ENCODE measurements at regions not wholly inside any gene's neighbourhood (a gene's known extent, or its start where the extent isn't known, plus 50 kb on each side); places are given as distances from the start of the nearest gene placed in this dataset.

- 68% methylated on average over 4 of the region's 4 CpGs for WGBS (ENCODE audit: low lambda C conversion rate)
- ChIA-PET POLR2A (no interaction called here), CTCF (interaction anchor here (0.8 kb wide), 1 partner anchor 13 kb away, joined by 3 read pairs; no protein-coding TSS in a partner anchor)
Observed at GRCh38 chr4:157023941-157024340, 52.0 kb upstream of the GLRB start.

More at GRCh38 chr4:157023941-157024340, 52.0 kb upstream of the GLRB start:
- no peak overlapping the region for H3K4me3 ChIP-seq (ENCODE audit: low read depth in 2 of 2, low read length in 1 of 2)
- H3K36me3 ChIP-seq (replicated peaks in 1 of 2; ENCODE audit: control insufficient read depth in 1 of 2, insufficient read depth in 2 of 2, low read length in 1 of 2), result no peaks in the 10 kb centered on the region
- H3K4me1 ChIP-seq (ENCODE audit: control insufficient read depth in 1 of 2, insufficient read depth in 2 of 2, low read depth in 1 of 2, low read length in 1 of 2), result no peaks in the 10 kb centered on the region
- H3K9me2 ChIP-seq, result no peaks in the 10 kb centered on the region
- no peak overlapping the region for H3K9ac ChIP-seq
- H3K79me2 ChIP-seq (ENCODE audit: insufficient read depth), result no peaks in the 10 kb centered on the region
- H3F3A ChIP-seq (replicated peaks; ENCODE audit: insufficient read depth), result no peaks in the 10 kb centered on the region
- no peak overlapping the region for H3K4me2 ChIP-seq
- no peak overlapping the region for H3K27ac ChIP-seq (ENCODE audit: low read depth in 2 of 2, low read length in 1 of 2)
- H3K27me3 ChIP-seq (ENCODE audit: insufficient read depth), result no peaks in the 10 kb centered on the region
- no peaks in the 10 kb centered on the region; the same call in 1 of the 2 replicates for H3K9me3 ChIP-seq
- H4K20me1 ChIP-seq (ENCODE audit: insufficient read depth), result no peaks in the 10 kb centered on the region
- TF ChIP-seq NFIC (IDR thresholded peaks at IDR 0.05; ENCODE audit: borderline replicate concordance) (no peak), RAD21 (IDR thresholded peaks at IDR 0.05; ENCODE audit: low read length) (no peak), RXRA (IDR thresholded peaks at IDR 0.05; ENCODE audit: borderline replicate concordance, low read depth) (no peak), CHD2 (IDR thresholded peaks at IDR 0.05; ENCODE audit: low read length, partially characterized antibody) (no peak), FOSL2 (IDR thresholded peaks at IDR 0.05; ENCODE audit: borderline replicate concordance, low read depth) (no peak), FOXJ3 (CRISPR knock-in tag; IDR thresholded peaks at IDR 0.05) (no peak), GABPA (IDR thresholded peaks at IDR 0.05; ENCODE audit: low read depth) (no peak), ELF1 (IDR thresholded peaks at IDR 0.05) (no peak), MEF2A (IDR thresholded peaks at IDR 0.05; ENCODE audit: borderline replicate concordance, low read depth) (no peak), POLR2AphosphoS5 (IDR thresholded peaks at IDR 0.05; ENCODE audit: low read depth, low read length) (no peak), TCF12 (IDR thresholded peaks at IDR 0.05) (no peak), USF1 (IDR thresholded peaks at IDR 0.05; ENCODE audit: borderline replicate concordance, low read depth) (no peak), YY1 (IDR thresholded peaks at IDR 0.05; ENCODE audit: low read depth) (no peak), IRF3 (IDR thresholded peaks at IDR 0.05; ENCODE audit: low read depth, low read length) (no peak), RFX5 (IDR thresholded peaks at IDR 0.05; ENCODE audit: low read length) (no peak), USF2 (IDR thresholded peaks at IDR 0.05; ENCODE audit: borderline replicate concordance, low read depth, low read length) (no peak)
- TF ChIP-seq, protein P1, sequence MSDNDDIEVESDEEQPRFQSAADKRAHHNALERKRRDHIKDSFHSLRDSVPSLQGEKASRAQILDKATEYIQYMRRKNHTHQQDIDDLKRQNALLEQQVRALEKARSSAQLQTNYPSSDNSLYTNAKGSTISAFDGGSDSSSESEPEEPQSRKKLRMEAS (IDR thresholded peaks at IDR 0.05; ENCODE audit: low read depth), result no peak
- TF ChIP-seq, protein P2, sequence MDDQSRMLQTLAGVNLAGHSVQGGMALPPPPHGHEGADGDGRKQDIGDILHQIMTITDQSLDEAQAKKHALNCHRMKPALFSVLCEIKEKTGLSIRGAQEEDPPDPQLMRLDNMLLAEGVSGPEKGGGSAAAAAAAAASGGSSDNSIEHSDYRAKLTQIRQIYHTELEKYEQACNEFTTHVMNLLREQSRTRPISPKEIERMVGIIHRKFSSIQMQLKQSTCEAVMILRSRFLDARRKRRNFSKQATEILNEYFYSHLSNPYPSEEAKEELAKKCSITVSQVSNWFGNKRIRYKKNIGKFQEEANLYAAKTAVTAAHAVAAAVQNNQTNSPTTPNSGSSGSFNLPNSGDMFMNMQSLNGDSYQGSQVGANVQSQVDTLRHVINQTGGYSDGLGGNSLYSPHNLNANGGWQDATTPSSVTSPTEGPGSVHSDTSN (IDR thresholded peaks at IDR 0.05), result no peak
- TF ChIP-seq, protein P3, sequence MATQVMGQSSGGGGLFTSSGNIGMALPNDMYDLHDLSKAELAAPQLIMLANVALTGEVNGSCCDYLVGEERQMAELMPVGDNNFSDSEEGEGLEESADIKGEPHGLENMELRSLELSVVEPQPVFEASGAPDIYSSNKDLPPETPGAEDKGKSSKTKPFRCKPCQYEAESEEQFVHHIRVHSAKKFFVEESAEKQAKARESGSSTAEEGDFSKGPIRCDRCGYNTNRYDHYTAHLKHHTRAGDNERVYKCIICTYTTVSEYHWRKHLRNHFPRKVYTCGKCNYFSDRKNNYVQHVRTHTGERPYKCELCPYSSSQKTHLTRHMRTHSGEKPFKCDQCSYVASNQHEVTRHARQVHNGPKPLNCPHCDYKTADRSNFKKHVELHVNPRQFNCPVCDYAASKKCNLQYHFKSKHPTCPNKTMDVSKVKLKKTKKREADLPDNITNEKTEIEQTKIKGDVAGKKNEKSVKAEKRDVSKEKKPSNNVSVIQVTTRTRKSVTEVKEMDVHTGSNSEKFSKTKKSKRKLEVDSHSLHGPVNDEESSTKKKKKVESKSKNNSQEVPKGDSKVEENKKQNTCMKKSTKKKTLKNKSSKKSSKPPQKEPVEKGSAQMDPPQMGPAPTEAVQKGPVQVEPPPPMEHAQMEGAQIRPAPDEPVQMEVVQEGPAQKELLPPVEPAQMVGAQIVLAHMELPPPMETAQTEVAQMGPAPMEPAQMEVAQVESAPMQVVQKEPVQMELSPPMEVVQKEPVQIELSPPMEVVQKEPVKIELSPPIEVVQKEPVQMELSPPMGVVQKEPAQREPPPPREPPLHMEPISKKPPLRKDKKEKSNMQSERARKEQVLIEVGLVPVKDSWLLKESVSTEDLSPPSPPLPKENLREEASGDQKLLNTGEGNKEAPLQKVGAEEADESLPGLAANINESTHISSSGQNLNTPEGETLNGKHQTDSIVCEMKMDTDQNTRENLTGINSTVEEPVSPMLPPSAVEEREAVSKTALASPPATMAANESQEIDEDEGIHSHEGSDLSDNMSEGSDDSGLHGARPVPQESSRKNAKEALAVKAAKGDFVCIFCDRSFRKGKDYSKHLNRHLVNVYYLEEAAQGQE (IDR thresholded peaks at IDR 0.05; ENCODE audit: low read depth, low read length), result no peak
- TF ChIP-seq, protein P4, sequence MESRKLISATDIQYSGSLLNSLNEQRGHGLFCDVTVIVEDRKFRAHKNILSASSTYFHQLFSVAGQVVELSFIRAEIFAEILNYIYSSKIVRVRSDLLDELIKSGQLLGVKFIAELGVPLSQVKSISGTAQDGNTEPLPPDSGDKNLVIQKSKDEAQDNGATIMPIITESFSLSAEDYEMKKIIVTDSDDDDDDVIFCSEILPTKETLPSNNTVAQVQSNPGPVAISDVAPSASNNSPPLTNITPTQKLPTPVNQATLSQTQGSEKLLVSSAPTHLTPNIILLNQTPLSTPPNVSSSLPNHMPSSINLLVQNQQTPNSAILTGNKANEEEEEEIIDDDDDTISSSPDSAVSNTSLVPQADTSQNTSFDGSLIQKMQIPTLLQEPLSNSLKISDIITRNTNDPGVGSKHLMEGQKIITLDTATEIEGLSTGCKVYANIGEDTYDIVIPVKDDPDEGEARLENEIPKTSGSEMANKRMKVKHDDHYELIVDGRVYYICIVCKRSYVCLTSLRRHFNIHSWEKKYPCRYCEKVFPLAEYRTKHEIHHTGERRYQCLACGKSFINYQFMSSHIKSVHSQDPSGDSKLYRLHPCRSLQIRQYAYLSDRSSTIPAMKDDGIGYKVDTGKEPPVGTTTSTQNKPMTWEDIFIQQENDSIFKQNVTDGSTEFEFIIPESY (IDR thresholded peaks at IDR 0.05; ENCODE audit: borderline replicate concordance, low read depth), result no peak
- H2AFZ ChIP-seq (ENCODE audit: low read depth), result no peak overlapping the region
- no peak for DNase-seq

Data from SK-N-SH (cell line).